HCT116 (cell line): ENCODE measurements at regions not wholly inside any gene's neighbourhood (a gene's known extent, or its start where the extent isn't known, plus 50 kb on each side); places are given as distances from the start of the nearest gene placed in this dataset.
"Not testable (repeated sequence)": the region's sequence is repeated elsewhere in the genome, so short reads cannot be mapped to it uniquely, and the experiment has no call there.

Source experiments
- ATAC-seq: fragments of 200-7000 bp; cut with Tn5 transposase; 2 replicates; pipeline ENCODE4 v1.9.1; 2020; ENCODE audit warnings: mild to moderate bottlenecking, moderate library complexity
- BruUV-seq: library from RNA; stranded (reverse); fragments of 400-500 nt; replicated peaks from 2 replicates; lab custom pipeline; 2021; lab: Mats Ljungman, UMichigan
- CTCF ChIA-PET: fragments of 300-600 bp; sonication (Branson Sonifier 250); formaldehyde crosslinking; loops from one replicate; lab custom pipeline; 2021; ENCODE audit warnings: antibody characterized with exemption; lab: Charles Lee
- POLR2A ChIA-PET: fragments of 300-600, 350-600 bp; sonication (Branson Sonifier 250); formaldehyde crosslinking; loops from one replicate; lab custom pipeline; 2021; ENCODE audit warnings: antibody characterized with exemption; lab: Charles Lee
- RAD21 ChIA-PET, 2 experiments: fragments of 300-600 bp; sonication (Branson Sonifier 250); formaldehyde crosslinking; loops; one replicate each; lab custom pipeline; 2023; ENCODE audit warnings: low total read pairs in 2 of 2; ENCODE audit not compliant: uncharacterized antibody in 2 of 2, unreplicated experiment in 2 of 2, low non-redundant PET in 1 of 2; lab: Charles Lee
- DNase-seq: peaks from one replicate; pipeline ENCODE4 v3.0.0-alpha.2; 2010; ENCODE audit warnings: low read depth, low spot score
- H2AFZ ChIP-seq: fragments of 200-600 bp; shearing (Covaris generic), sonication (generic); 2 replicates; pipeline ENCODE4 v1.6.1; 2017; ENCODE audit warnings: low read depth, mixed run types, mixed read lengths, antibody characterized with exemption, low read length; ENCODE audit not compliant: poor library complexity, severe bottlenecking
- H3K27ac ChIP-seq: 2 replicates; pipeline ENCODE4 v1.5.1; 2012; ENCODE audit warnings: low read depth, low read length
- H3K27me3 ChIP-seq: fragments of 200-600 bp; sonication (generic); 2 replicates; pipeline ENCODE4 v1.6.1; 2016; ENCODE audit warnings: mixed run types, low read length, mixed read lengths; ENCODE audit not compliant: insufficient read depth
- H3K36me3 ChIP-seq, 2 experiments: fragments of 200-500 bp in 1 of 2; fragments of 200-600 bp in 1 of 2; sonication (Bioruptor generic) in 1 of 2; sonication (generic) in 1 of 2; 2 replicates each; pipeline versions ENCODE4 v1.5.1 to v1.6.1; 2014 to 2016; ENCODE audit warnings: low read length in 2 of 2, inconsistent platforms in 1 of 2, mixed read lengths in 1 of 2, mixed run types in 1 of 2; ENCODE audit not compliant: insufficient read depth in 2 of 2, control insufficient read depth in 1 of 2
- H3K4me1 ChIP-seq, 2 experiments: fragments of 200-600 bp in 1 of 2; sonication (generic) in 1 of 2; 2 replicates each; pipeline versions ENCODE4 v1.5.1 to v1.6.1; 2012 to 2017; ENCODE audit warnings: low read length in 2 of 2, inconsistent platforms in 1 of 2, mild to moderate bottlenecking in 1 of 2, mixed read lengths in 1 of 2, mixed run types in 1 of 2, moderate library complexity in 1 of 2; ENCODE audit not compliant: insufficient read depth in 2 of 2, control insufficient read depth in 1 of 2
- H3K4me2 ChIP-seq: fragments of 200-600 bp; sonication (generic); 2 replicates; pipeline ENCODE4 v1.6.1; 2017; ENCODE audit warnings: mixed run types, low read length, mixed read lengths
- H3K4me3 ChIP-seq, 2 experiments: fragments of 200-600 bp in 1 of 2; sonication (generic) in 1 of 2; replicated peaks in 1 of 2; 2 replicates each; pipeline ENCODE4 v1.5.1; 2011 to 2016; ENCODE audit warnings: low read length in 2 of 2, control low read depth in 1 of 2, low read depth in 1 of 2, mild to moderate bottlenecking in 1 of 2, mixed read lengths in 1 of 2, mixed run types in 1 of 2
- H3K79me2 ChIP-seq: fragments of 200-600 bp; sonication (generic); 2 replicates; pipeline ENCODE4 v1.6.1; 2017; ENCODE audit warnings: mild to moderate bottlenecking, mixed run types, low read length, moderate library complexity, mixed read lengths; ENCODE audit not compliant: insufficient read depth
- H3K9ac ChIP-seq: fragments of 200-600 bp; sonication (generic); 2 replicates; pipeline ENCODE4 v1.6.1; 2016; ENCODE audit warnings: low read length, mixed read lengths
- H3K9me2 ChIP-seq: fragments of 200-600 bp; sonication (generic), shearing (Covaris generic); 2 replicates; pipeline ENCODE4 v1.6.1; 2017; ENCODE audit warnings: mixed run types, mild to moderate bottlenecking, moderate library complexity; ENCODE audit not compliant: insufficient read depth
- H3K9me3 ChIP-seq, 2 experiments: fragments of 200-500 bp in 1 of 2; fragments of 200-600 bp in 1 of 2; sonication (Bioruptor generic) in 1 of 2; sonication (generic) in 1 of 2; 2 replicates each; pipeline ENCODE4 v1.6.1; 2014 to 2017; ENCODE audit warnings: low read length in 2 of 2, mixed read lengths in 2 of 2, inconsistent platforms in 1 of 2, low read depth in 1 of 2, mild to moderate bottlenecking in 1 of 2, mixed run types in 1 of 2, moderate library complexity in 1 of 2; ENCODE audit not compliant: control insufficient read depth in 1 of 2, insufficient read depth in 1 of 2
- H4K20me1 ChIP-seq: fragments of 200-600 bp; sonication (generic), shearing (Covaris generic); 2 replicates; pipeline ENCODE4 v1.6.1; 2017; ENCODE audit warnings: mixed run types, mild to moderate bottlenecking, moderate library complexity; ENCODE audit not compliant: insufficient read depth
- ATF3 ChIP-seq: IDR thresholded peaks from 2 replicates; pipeline ENCODE4 v1.6.1; 2012
- CEBPB ChIP-seq: IDR thresholded peaks from 2 replicates; pipeline ENCODE4 v1.6.1; 2012; ENCODE audit warnings: low read depth
- CTCF ChIP-seq, 3 experiments: fragments of 200-600 bp in 1 of 3; sonication (generic) in 1 of 3; IDR thresholded peaks in 2 of 3; conservative IDR thresholded peaks in 1 of 3; 2 replicates each; pipeline ENCODE4 v1.5.1; 2012 to 2017; ENCODE audit warnings: low read depth in 2 of 3, low read length in 2 of 3, antibody characterized with exemption in 1 of 3, borderline replicate concordance in 1 of 3, control low read depth in 1 of 3, mild to moderate bottlenecking in 1 of 3, mixed read lengths in 1 of 3, mixed run types in 1 of 3, moderate library complexity in 1 of 3; ENCODE audit not compliant: insufficient read depth in 1 of 3
- EGR1 ChIP-seq: IDR thresholded peaks from 2 replicates; pipeline ENCODE4 v1.6.1; 2012; ENCODE audit warnings: low read depth
- ELF1 ChIP-seq: IDR thresholded peaks from 2 replicates; pipeline ENCODE4 v1.6.1; 2012; ENCODE audit warnings: low read depth, borderline replicate concordance
- EZH2 ChIP-seq: fragments of 200-600 bp; sonication (generic); IDR thresholded peaks from 2 replicates; pipeline ENCODE4 v1.6.1; 2017; ENCODE audit warnings: antibody characterized with exemption, mixed run types
- FOSL1 ChIP-seq: IDR thresholded peaks from 2 replicates; pipeline ENCODE4 v1.6.1; 2012; ENCODE audit warnings: low read depth
- JUND ChIP-seq: IDR thresholded peaks from 2 replicates; pipeline ENCODE4 v1.6.1; 2012
- MAX ChIP-seq: IDR thresholded peaks from 2 replicates; pipeline ENCODE4 v1.6.1; 2012
- POLR2AphosphoS5 ChIP-seq: IDR thresholded peaks from 2 replicates; pipeline ENCODE4 v1.6.1; 2011; ENCODE audit warnings: mild to moderate bottlenecking, low read depth, low read length, moderate library complexity
- REST ChIP-seq: IDR thresholded peaks from 2 replicates; pipeline ENCODE4 v1.6.1; 2012; ENCODE audit warnings: low read depth
- SP1 ChIP-seq: IDR thresholded peaks from 2 replicates; pipeline ENCODE4 v1.6.1; 2012; ENCODE audit warnings: low read depth
- TCF7L2 ChIP-seq: IDR thresholded peaks from 2 replicates; pipeline ENCODE4 v1.7.0; 2011; ENCODE audit warnings: borderline replicate concordance, inconsistent platforms; ENCODE audit not compliant: insufficient read depth, insufficient read length; ENCODE audit errors: extremely low read depth
- ZFX ChIP-seq: fragments of 450-650 bp; IDR thresholded peaks from 2 replicates; pipeline ENCODE4 v1.6.1; 2017
- intact Hi-C: fragments of 100-400 bp; cut with micrococcal nuclease; formaldehyde crosslinking; loops from 2 replicates; pipeline ENCODE4 v1.10.0; 2022

- no peaks in the 10 kb centered on the region for H4K20me1 ChIP-seq
- H2AFZ ChIP-seq: no peak overlapping the region
- H3K9me2 ChIP-seq: no peaks in the 10 kb centered on the region
- H3K9me3 ChIP-seq: no peaks in the 10 kb centered on the region; a peak in 1 of 4 replicates
- ATAC-seq (no peak), DNase-seq (no peak)
- H3K27me3 ChIP-seq: no peaks in the 10 kb centered on the region
- POLR2A ChIA-PET: no interaction called here
- no peak overlapping the region for H3K9ac ChIP-seq
- H3K27ac ChIP-seq: no peak overlapping the region
- no TSS peak for BruUV-seq
- no peaks in the 10 kb centered on the region for H3K4me1 ChIP-seq
- no peaks in the 10 kb centered on the region for H3K36me3 ChIP-seq
- TF ChIP-seq MAX (no peak), ELF1 (no peak), ZFX (no peak), CTCF (IDR thresholded peaks at IDR 0.05 in 2 of 3, conservative IDR thresholded peaks at IDR 0.05 in 1 of 3; ENCODE audit: borderline replicate concordance in 1 of 3, insufficient read depth in 1 of 3, low read depth in 2 of 3, low read length in 2 of 3) (no peak), CEBPB (no peak), EZH2 (no peak), SP1 (no peak), FOSL1 (no peak), EGR1 (no peak), REST (no peak), JUND (no peak), ATF3 (no peak), TCF7L2 (no peak), POLR2AphosphoS5 (no peak)
- TF ChIP-seq, all 23 proteins: peak for 0
- ChIA-PET CTCF (no interaction called here), RAD21 (no interaction called here)
- Histone ChIP-seq H3K4me2 (no peak overlapping the region), H3K79me2 (no peaks in the 10 kb centered on the region), H3K4me3 (no peak overlapping the region)
- intact Hi-C loops: no loop called here
Measured at GRCh38 chr7:19275000-19275399, 129.8 kb upstream of the FERD3L start.

GRCh38 chr7:19272329-19272728 is 127.1 kb upstream of the FERD3L start:
- BruUV-seq, ATAC-seq, H2AFZ ChIP-seq, H3K79me2 ChIP-seq, H3K9me3 ChIP-seq, H3K9me2 ChIP-seq, H3K36me3 ChIP-seq, H3K9ac ChIP-seq, DNase-seq, POLR2A ChIA-PET, CTCF ChIA-PET, H3K27ac ChIP-seq, intact Hi-C loops, H4K20me1 ChIP-seq, H3K4me3 ChIP-seq, RAD21 ChIA-PET, H3K4me1 ChIP-seq, H3K4me2 ChIP-seq, H3K27me3 ChIP-seq: not testable (repeated sequence)
